H9 (cell line): ENCODE measurements at regions not wholly inside any gene's neighbourhood (a gene's known extent, or its start where the extent isn't known, plus 50 kb on each side); places are given as distances from the start of the nearest gene placed in this dataset.

Experiments used
- DNase-seq: peaks from one replicate; pipeline ENCODE4 v3.0.0-alpha.2; 2017
- H2AFZ ChIP-seq: one replicate; pipeline ENCODE4 v1.6.1; 2013; ENCODE audit warnings: mild to moderate bottlenecking, low read length, control low read depth, moderate library complexity
- H2AK5ac ChIP-seq: 2 replicates; pipeline ENCODE4 v1.6.1; 2013; ENCODE audit warnings: low read length, control low read depth, mixed read lengths; ENCODE audit not compliant: insufficient read length
- H2BK120ac ChIP-seq: one replicate; pipeline ENCODE4 v1.6.1; 2013; ENCODE audit warnings: low read depth, mild to moderate bottlenecking, low read length, control low read depth, inconsistent platforms; ENCODE audit not compliant: poor library complexity, severe bottlenecking
- H2BK12ac ChIP-seq: 2 replicates; pipeline ENCODE4 v1.6.1; 2013; ENCODE audit warnings: low read length, control low read depth, mixed read lengths, low read depth; ENCODE audit not compliant: insufficient read length
- H2BK15ac ChIP-seq: 2 replicates; pipeline ENCODE4 v1.6.1; 2013; ENCODE audit warnings: low read depth, low read length, control low read depth
- H2BK20ac ChIP-seq: one replicate; pipeline ENCODE4 v1.6.1; 2013; ENCODE audit warnings: low read depth, mild to moderate bottlenecking, low read length, control low read depth, inconsistent platforms; ENCODE audit not compliant: poor library complexity, severe bottlenecking
- H2BK5ac ChIP-seq: 2 replicates; pipeline ENCODE4 v1.6.1; 2013; ENCODE audit warnings: low read length, control low read depth, mixed read lengths; ENCODE audit not compliant: insufficient read length
- H3K14ac ChIP-seq: 2 replicates; pipeline ENCODE4 v1.6.1; 2013; ENCODE audit warnings: low read length, control low read depth; ENCODE audit not compliant: insufficient read depth
- H3K18ac ChIP-seq: 2 replicates; pipeline ENCODE4 v1.6.1; 2013; ENCODE audit warnings: low read depth, mild to moderate bottlenecking, mixed read lengths, low read length, control low read depth; ENCODE audit not compliant: insufficient read length
- H3K23ac ChIP-seq: 2 replicates; pipeline ENCODE4 v1.6.1; 2013; ENCODE audit warnings: low read length, control low read depth, mixed read lengths, low read depth; ENCODE audit not compliant: insufficient read length
- H3K23me2 ChIP-seq: 2 replicates; pipeline ENCODE4 v1.6.1; 2013; ENCODE audit warnings: low read depth, mild to moderate bottlenecking, mixed read lengths, low read length, control low read depth; ENCODE audit not compliant: insufficient read length, poor library complexity, severe bottlenecking
- H3K27ac ChIP-seq: 2 replicates; pipeline ENCODE4 v1.5.1; 2013; ENCODE audit warnings: low read length, control low read depth, mixed read lengths, low read depth; ENCODE audit not compliant: insufficient read length
- H3K27me3 ChIP-seq: 2 replicates; pipeline ENCODE4 v1.6.1; 2013; ENCODE audit warnings: low read length, control low read depth, inconsistent platforms; ENCODE audit not compliant: insufficient read depth
- H3K4ac ChIP-seq: 2 replicates; pipeline ENCODE4 v1.6.1; 2013; ENCODE audit warnings: low read depth, mild to moderate bottlenecking, control low read depth, inconsistent platforms, low read length, moderate library complexity
- H3K4me1 ChIP-seq: 2 replicates; pipeline ENCODE4 v1.6.1; 2013; ENCODE audit warnings: low read length, control low read depth, inconsistent platforms; ENCODE audit not compliant: insufficient read depth
- H3K4me2 ChIP-seq: 2 replicates; pipeline ENCODE4 v1.6.1; 2013; ENCODE audit warnings: low read length, control low read depth, mixed read lengths; ENCODE audit not compliant: insufficient read length, insufficient read depth
- H3K56ac ChIP-seq: 2 replicates; pipeline ENCODE4 v1.6.1; 2013; ENCODE audit warnings: low read depth, mild to moderate bottlenecking, mixed read lengths, low read length, control low read depth; ENCODE audit not compliant: insufficient read length
- H3K79me1 ChIP-seq: 2 replicates; pipeline ENCODE4 v1.6.1; 2013; ENCODE audit warnings: low read depth, mild to moderate bottlenecking, moderate library complexity, low read length, control low read depth, inconsistent platforms; ENCODE audit not compliant: insufficient read depth, poor library complexity, severe bottlenecking
- H3K79me2 ChIP-seq: 2 replicates; pipeline ENCODE4 v1.6.1; 2013; ENCODE audit warnings: low read length, control low read depth, inconsistent platforms; ENCODE audit not compliant: insufficient read depth
- H3K9ac ChIP-seq: 2 replicates; pipeline ENCODE4 v1.6.1; 2013; ENCODE audit warnings: low read length, control low read depth, mixed read lengths; ENCODE audit not compliant: insufficient read length; ENCODE audit errors: extremely low read depth
- H3K9me3 ChIP-seq: one replicate; pipeline ENCODE4 v1.6.1; 2013; ENCODE audit warnings: low read depth, low read length, inconsistent platforms; ENCODE audit not compliant: control insufficient read depth
- H3T11ph ChIP-seq: one replicate; pipeline ENCODE4 v1.6.1; 2013; ENCODE audit warnings: mild to moderate bottlenecking, low read length, control low read depth, inconsistent platforms
- H4K20me1 ChIP-seq: one replicate; pipeline ENCODE4 v1.6.1; 2013; ENCODE audit not compliant: control insufficient read depth, insufficient read length, insufficient read depth
- H4K5ac ChIP-seq: 2 replicates; pipeline ENCODE4 v1.6.1; 2013; ENCODE audit warnings: low read depth, mild to moderate bottlenecking, mixed read lengths, low read length, control low read depth; ENCODE audit not compliant: insufficient read length
- H4K8ac ChIP-seq: replicated peaks from 2 replicates; pipeline ENCODE4 v1.6.1; 2013; ENCODE audit warnings: low read length, control low read depth, mixed read lengths, low read depth; ENCODE audit not compliant: insufficient read length
- H4K91ac ChIP-seq: 2 replicates; pipeline ENCODE4 v1.6.1; 2013; ENCODE audit warnings: low read depth, mild to moderate bottlenecking, moderate library complexity, mixed read lengths, low read length, control low read depth; ENCODE audit not compliant: insufficient read length
- H3K27ac Mint-ChIP-seq, 3 experiments: 2 replicates in 2 of 3; 3 replicates in 1 of 3; pipeline ENCODE4 v1.8.0; 2020 to 2021; ENCODE audit warnings: mixed read lengths in 3 of 3, mild to moderate bottlenecking in 1 of 3, moderate library complexity in 1 of 3
- H3K27me3 Mint-ChIP-seq: 2 replicates; pipeline ENCODE4 v1.8.0; 2021; ENCODE audit warnings: low read depth, mild to moderate bottlenecking, moderate library complexity, mixed read lengths
- H3K36me3 Mint-ChIP-seq, 3 experiments: 2 replicates in 2 of 3; 3 replicates in 1 of 3; pipeline ENCODE4 v1.8.0; 2020 to 2021; ENCODE audit warnings: low read depth in 3 of 3, mixed read lengths in 3 of 3; ENCODE audit not compliant: insufficient read depth in 1 of 3
- H3K4me1 Mint-ChIP-seq, 2 experiments: 2 replicates each; pipeline ENCODE4 v1.8.0; 2020; ENCODE audit warnings: mixed read lengths in 2 of 2
- H3K4me3 Mint-ChIP-seq, 2 experiments: 2 replicates in 1 of 2; 3 replicates in 1 of 2; pipeline ENCODE4 v1.8.0; 2020 to 2021; ENCODE audit warnings: mild to moderate bottlenecking in 2 of 2, mixed read lengths in 2 of 2, moderate library complexity in 1 of 2
- H3K9me3 Mint-ChIP-seq, 2 experiments: 2 replicates in 1 of 2; 3 replicates in 1 of 2; pipeline ENCODE4 v1.8.0; 2020; ENCODE audit warnings: mild to moderate bottlenecking in 2 of 2, mixed read lengths in 2 of 2, moderate library complexity in 1 of 2
- CTCF ChIP-seq: fragments of 200-600 bp; sonication (generic); conservative IDR thresholded peaks from 3 replicates; pipeline ENCODE4 v1.8.0; 2021; ENCODE audit warnings: antibody characterized with exemption, mild to moderate bottlenecking

- Histone ChIP-seq H4K5ac (no peak overlapping the region), H3K79me1 (no peaks in the 10 kb centered on the region), H3K27ac (no peak overlapping the region), H2AFZ (no peak overlapping the region), H2BK15ac (no peak overlapping the region), H4K8ac (no peak overlapping the region), H2BK120ac (no peak overlapping the region), H3K4me1 (no peaks in the 10 kb centered on the region), H3K9ac (no peak overlapping the region), H3K27me3 (no peaks in the 10 kb centered on the region), H4K91ac (no peak overlapping the region), H3K4me2 (no peak overlapping the region), H2BK12ac (no peak overlapping the region), H2AK5ac (no peak overlapping the region), H3K4ac (no peak overlapping the region), H2BK20ac (no peak overlapping the region), H3K23ac (no peak overlapping the region), H3K9me3 (peaks cover 4% of the 10 kb centered on the region), H3K79me2 (no peaks in the 10 kb centered on the region), H4K20me1 (no peaks in the 10 kb centered on the region), H3K18ac (no peak overlapping the region), H3K56ac (no peak overlapping the region), H3K23me2 (no peaks in the 10 kb centered on the region), H3T11ph (no peak overlapping the region), H2BK5ac (no peak overlapping the region), H3K14ac (no peak overlapping the region)
- Mint-ChIP-seq H3K4me3 (no peak overlapping the region), H3K27ac (no peak overlapping the region), H3K4me1 (no peaks in the 10 kb centered on the region), H3K9me3 (peaks cover 14 to 20% of the 10 kb centered on the region in 2 experiments), H3K27me3 (no peaks in the 10 kb centered on the region), H3K36me3 (peaks cover 4 to 9% (median 4%) of the 10 kb centered on the region in 3 experiments; a peak in 5 of 7 replicates)
- no peak for TF ChIP-seq CTCF
- no peak for DNase-seq
These were observed 1018.8 kb downstream of the PLA2G4A start for GRCh38 chr1:187847531-187847930.
